ENCODE measurements at regions not wholly inside any gene's neighbourhood (a gene's known extent, or its start where the extent isn't known, plus 50 kb on each side); places are given as distances from the start of the nearest gene placed in this dataset.

DNA sequence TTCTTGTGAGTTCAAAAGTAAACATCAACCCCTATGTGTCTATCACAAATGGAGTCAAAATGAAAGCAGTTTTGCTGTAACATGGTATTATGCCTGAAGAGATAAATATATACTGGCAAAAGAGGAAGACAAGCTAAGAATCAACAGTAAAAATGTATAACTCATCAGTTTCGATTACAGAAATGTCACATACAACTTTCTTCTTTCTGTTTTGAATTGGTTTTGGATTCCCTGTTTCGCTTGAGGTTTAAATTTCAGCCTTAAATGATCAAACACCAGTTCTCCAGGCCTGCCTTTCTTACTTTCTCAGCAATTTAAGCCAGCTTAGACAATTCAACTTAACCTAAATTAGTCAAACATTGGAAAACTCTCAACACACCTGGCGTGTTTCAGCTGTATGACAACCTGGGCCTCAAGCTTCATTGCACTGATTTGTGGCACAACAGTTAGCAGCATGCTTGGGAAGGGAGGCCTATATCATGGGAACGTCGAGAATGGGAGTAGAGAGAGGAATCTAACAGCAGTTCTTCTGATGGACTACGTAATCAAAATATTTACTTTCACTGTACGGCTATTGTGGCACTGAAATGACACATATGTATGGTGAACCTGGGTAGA, 51.9 kb upstream of the MARCKS start:
- DNase-seq (ENCODE audit: low read depth) = no peak

DNA sequence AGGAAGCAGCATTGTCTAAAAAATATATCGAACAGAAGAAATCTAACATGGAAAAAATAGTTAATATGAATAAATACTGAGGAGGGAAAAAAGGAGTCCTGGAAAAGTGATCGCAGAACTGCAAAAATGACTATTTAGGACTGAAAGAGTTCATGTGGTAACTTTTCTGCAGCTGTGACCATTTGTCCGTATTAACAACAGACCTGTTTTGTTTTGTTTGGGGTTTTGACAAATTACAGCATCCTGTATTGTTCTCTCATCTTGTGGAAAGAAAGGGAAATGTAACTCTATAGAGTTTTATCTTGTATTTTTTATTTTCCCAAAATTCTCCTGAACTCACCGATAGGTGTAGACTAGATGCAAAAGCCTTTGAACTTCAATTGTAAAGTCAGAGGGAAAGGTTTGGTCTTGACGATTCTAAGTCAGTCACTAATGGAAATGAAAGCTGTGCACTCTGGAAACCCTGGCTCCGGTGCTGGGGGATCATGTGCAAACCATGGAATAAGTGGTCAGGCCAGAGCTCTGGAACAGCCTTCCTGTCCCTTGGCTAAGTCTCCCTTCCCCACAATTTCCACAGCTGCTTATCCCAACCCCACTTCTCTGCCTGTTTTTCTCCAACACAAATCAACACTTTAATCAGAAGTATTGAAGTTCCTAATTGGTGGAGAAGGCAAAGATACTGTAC, 51.2 kb upstream of the MARCKS start:
- no peak for DNase-seq (ENCODE audit: low read depth)

Measured in stromal cell of bone marrow (primary cell).